Femur (tissue), 1 donor: ENCODE measurements at regions not wholly inside any gene's neighbourhood (a gene's known extent, or its start where the extent isn't known, plus 50 kb on each side); places are given as distances from the start of the nearest gene placed in this dataset.
"Not testable (repeated sequence)": the region's sequence is repeated elsewhere in the genome, so short reads cannot be mapped to it uniquely, and the experiment has no call there.

Experiments used
- DNase-seq: peaks from one replicate; pipeline ENCODE4 v3.0.0-alpha.2; 2017

DNA sequence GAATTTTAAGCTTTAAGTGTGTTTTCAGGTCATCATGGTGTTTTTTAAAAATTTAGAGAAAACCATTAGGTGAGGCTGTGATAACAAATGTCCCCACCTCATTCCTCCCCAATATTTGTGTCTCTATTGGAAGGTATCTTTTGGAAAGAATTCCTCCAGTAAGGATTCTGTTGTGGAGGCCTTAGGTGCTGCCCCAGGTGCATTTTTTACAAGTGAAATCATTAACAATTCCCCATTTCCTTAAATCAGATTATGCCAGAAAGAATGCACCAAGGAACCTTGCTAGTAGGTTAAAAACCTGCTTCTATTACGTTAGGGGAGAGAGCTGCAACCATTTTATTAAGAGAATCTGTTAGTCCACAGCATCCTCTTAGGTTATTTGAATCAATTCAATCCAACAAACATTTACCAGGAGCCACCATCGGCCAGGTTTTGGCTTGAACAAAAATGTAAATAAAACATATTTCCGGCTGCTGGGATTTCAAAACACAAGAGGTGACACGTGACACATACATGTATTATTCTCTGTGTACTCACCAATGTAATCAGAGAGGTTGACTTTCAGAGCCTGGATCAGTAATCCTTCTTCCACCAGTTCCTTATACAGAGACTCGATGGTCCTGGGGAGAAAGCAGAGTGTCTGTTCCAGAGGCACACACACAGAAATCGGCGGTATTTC, 112.5 kb upstream of the ASB18 start:
- DNase-seq, result no peak

DNA sequence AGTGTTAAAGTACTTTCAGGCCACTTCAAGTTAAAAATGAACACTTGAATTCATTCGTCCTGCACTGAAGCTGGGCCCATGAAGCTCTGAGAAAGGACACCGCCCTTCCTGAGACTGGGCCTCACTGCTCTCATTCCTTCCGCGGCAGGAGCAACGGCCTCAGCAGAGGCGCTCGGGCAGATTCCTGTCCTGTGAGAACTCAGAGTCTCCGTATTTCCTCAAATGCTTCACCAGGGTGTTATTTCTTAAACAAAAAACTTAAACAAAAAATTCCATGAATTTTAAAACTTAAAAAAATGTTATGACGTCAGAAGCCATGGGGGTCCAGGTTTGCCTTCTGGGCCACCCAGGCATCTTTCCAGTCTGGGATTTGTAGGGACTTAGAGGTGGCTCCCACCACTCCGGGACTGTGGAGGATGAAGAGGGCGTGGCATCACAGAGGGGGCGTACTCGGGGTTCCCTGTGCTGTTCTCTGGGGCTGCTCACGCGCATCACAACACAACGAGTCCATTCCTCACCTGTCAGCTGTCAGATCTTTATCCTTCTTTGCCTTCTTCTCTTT, 115.9 kb upstream of the ASB18 start:
- no peak for DNase-seq

- not testable (repeated sequence) for DNase-seq
Observed at GRCh38 chr2:236381253-236381652, 117.0 kb upstream of the ASB18 start.

GRCh38 chr2:236389284-236390216, 125.3 kb upstream of the ASB18 start:
- DNase-seq, result not testable (repeated sequence)

GRCh38 chr2:236393101-236393500, 128.9 kb upstream of the ASB18 start:
- DNase-seq, result no peak

GRCh38 chr2:236393581-236393980, 129.4 kb upstream of the ASB18 start:
- no peak for DNase-seq

DNA sequence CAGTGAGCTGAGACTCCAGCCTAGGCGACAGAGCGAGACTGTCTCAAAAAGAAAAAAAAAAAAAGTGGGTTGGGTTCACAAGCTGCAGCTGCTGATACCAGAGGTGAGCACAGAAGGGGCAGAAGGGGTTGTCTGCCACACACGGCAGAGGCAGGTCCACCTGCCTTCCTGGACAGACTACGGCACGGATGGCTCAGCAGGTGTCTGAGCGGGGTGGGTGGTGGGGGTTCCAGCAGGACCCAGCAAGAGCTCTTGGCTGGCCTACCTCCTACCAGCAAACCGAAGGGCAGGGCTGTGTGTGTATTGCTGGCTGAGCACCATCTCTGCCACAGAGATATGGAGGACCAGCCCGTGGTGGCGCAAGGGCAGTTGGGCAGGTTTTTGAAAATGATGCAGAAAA, 130.4 kb upstream of the ASB18 start:
- no peak for DNase-seq

- DNase-seq, result no peak
Observed at GRCh38 chr2:236395067-236395466, 130.9 kb upstream of the ASB18 start.

DNA sequence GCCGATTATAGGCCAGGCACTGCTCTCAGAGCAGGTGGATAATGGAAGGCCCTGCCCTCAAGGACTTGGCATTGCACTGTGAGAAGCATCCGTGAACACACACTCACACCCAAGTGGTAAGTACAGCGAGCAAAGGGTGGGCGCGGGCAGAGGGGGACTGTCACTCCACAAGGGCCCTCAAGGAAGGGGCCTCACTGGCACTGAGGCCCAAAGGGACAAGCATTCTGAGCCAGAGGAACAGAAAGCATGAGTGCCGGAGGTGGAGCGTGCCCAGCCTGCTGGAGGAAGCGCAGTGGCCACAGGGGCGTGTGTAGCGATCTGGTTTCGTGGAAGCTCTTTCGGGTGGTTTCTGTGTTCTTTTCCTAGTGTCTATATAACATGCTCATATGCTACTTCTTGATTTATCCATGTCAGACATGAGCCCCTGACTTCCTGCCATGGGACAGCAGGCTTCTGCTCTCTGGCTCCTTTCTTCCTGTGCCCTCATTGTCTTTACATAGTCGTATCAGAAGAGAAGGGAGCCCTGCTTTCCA, 132.7 kb upstream of the ASB18 start:
- no peak for DNase-seq

- DNase-seq, result no peak
Observed at GRCh38 chr2:236397681-236398080, 133.5 kb upstream of the ASB18 start.

- no peak for DNase-seq
Observed at GRCh38 chr2:236399409-236399808, 135.2 kb upstream of the ASB18 start.

DNA sequence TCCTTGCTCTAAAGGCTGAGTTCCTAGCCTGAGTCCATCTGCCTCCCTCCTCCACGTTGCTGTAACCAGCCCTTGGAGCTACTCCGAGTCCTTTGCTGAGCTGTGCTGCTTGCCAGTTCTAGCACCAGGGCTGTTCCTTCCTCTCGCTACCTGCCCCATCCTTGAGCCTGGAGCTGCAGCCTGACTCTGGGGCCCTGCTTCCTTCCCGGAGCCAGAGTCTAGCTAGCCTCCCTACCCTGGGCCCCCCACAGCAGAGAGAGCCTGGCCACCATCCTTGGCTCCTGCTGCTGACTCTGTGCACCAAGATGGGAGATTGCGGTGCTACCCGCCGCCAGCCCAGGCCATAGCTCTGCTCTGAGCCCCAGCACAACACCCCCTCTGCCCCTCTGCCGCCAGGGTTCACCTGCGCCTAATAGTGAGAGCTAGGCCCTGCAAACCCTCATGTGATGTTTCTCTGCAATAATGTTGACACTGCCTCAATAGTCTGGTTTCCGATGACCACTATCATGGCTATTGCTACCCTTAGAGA, 135.9 kb upstream of the ASB18 start:
- no peak for DNase-seq

GRCh38 chr2:236400594-236401360, 136.6 kb upstream of the ASB18 start:
- no peak for DNase-seq

DNA sequence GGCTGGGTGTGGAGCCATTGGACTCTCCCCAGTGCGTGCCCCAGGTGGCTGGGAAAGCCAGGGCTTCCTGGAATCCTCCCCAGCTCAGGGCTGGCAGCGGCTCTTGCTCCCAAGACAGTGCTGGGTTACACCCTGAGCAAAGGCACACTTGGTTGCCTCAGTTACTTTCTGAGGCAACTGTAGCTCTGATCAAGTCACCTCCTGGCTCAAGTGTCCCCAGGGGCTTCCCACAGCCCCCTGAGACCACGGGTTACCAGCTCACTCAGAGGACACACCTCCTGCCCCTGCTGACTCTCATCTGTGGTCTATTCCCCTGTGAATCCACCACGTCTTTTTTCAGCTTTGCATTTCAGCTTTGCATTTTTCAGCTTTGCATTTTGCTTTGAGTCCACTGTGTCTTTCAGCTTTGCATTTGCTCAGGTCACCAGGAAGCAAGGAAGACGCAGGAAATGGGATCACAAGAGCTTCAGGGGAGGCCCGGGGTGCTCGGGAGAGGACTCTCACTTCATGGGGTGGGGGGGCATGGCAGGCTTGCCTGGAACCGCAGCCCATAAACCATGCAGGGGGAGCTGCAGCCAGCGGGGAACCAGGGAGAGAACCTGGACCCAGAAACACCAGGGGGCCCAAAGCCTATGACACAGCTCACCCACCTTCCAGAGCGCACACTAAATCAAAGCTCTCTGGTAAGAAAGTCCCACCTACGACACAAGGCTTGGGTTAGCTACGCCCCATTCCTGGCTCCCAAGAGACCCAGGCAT, 138.0 kb upstream of the ASB18 start:
- DNase-seq, result no peak

- no peak for DNase-seq
Observed at GRCh38 chr2:236403125-236403524, 138.9 kb upstream of the ASB18 start.

DNA sequence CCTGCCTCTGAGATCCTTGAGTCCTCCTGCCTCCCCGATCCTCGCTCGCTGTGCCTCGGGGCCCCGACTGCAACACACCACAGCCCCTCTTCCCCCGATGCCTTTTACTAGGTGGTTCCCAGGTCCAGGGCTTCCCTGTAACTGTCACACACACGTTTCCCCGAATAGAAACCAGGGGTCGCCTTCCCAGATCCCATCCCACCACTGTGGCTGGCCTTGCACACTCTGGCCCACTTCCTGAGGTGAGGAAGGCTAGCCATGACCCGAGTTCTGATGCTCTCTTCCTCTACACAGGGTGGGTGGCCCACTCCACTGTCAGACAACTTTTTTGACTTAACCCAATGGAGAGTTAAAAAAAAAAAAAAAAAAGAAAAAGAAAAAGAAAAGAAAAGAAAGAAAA, 139.6 kb upstream of the ASB18 start:
- no peak for DNase-seq

- DNase-seq, result no peak
Observed at GRCh38 chr2:236404346-236404745, 140.1 kb upstream of the ASB18 start.

GRCh38 chr2:236405357-236405756, 141.2 kb upstream of the ASB18 start:
- no peak for DNase-seq

GRCh38 chr2:236408090-236408489, 143.9 kb upstream of the ASB18 start:
- no peak for DNase-seq

- DNase-seq, result no peak
Observed at GRCh38 chr2:236408786-236409185, 144.6 kb upstream of the ASB18 start.

DNA sequence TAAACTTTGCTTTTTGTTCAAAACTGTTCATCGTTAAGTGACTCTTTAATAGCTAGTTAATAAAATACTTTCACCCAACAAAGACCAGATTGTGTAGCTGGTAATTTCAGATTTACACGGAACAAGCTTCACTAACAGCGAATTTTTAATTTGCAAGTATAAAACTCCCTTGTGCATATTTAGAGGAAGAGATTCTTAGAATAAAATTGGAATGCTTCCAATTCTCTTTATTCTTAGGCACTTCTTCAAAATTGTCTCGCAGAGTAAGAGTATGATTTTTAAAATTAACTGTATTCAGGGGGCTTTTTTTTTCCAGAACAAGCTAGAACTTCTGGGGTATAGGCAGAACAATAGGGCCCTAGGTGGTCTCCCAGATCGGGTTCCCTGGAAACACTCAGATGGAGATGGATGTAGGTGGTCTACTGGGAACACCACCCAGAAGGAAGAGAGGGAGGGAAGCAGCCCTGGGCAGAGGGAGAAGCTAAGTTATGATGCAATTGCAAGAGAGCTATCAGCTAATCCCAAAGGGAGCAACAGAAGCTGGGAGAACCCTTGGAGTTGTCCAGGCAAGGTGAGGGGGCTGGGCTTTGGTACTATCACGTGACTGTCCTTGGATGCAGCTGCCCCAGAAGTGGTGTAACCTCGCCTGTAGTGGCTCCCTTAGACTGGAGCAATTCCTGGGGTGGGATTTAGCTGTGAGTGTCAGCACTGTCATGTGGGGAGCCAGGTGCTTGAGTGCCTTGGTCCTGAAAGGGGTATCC, 151.7 kb upstream of the ASB18 start:
- no peak for DNase-seq
